ENCODE measurements at regions not wholly inside any gene's neighbourhood (a gene's known extent, or its start where the extent isn't known, plus 50 kb on each side); places are given as distances from the start of the nearest gene placed in this dataset.
"Not testable (repeated sequence)": the region's sequence is repeated elsewhere in the genome, so short reads cannot be mapped to it uniquely, and the experiment has no call there.

DNA sequence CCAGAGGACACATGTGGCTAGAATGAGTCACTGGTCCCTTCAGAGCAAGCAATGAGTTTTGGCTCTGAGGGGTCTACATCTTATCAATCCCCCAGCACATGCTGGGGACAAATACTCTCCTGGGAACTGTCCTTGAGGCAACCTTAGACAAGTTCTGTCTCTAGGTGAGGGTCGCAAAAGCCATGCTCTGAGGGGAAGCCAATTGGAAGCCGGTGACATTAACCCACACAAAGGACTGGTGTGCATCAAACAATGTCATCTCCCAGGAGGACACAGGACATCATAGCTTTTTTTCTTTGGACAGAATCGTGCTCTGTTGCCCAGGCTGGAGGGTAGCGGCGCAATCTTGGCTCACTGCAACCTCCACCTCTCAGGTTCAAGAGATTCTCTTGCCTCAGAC lies 111.6 kb upstream of the ZNF722 start:
- Histone ChIP-seq H3K4me3 (ENCODE audit: low read depth, low read length, poor library complexity, severe bottlenecking) (no peak overlapping the region), H3K9me3 (ENCODE audit: low read depth, low read length, poor library complexity, severe bottlenecking) (peaks cover 32% of the 10 kb centered on the region), H3K27ac (ENCODE audit: low read depth, low read length, poor library complexity, severe bottlenecking) (no peak overlapping the region), H3K4me1 (ENCODE audit: insufficient read depth, low read length, poor library complexity, severe bottlenecking) (no peaks in the 10 kb centered on the region), H3K27me3 (replicated peaks; ENCODE audit: insufficient read depth, low read depth, low read length, poor library complexity) (no peaks in the 10 kb centered on the region), H3K36me3 (ENCODE audit: insufficient read depth, low read length, poor library complexity, severe bottlenecking) (no peaks in the 10 kb centered on the region)
- no peak for DNase-seq (ENCODE audit: low spot score)
- intact Hi-C loops (cut with micrococcal nuclease; ENCODE audit: unreplicated experiment): no loop called here
- POLR2A ChIA-PET (ENCODE audit: low non-redundant PET): no interaction called here
- no peak for TF ChIP-seq EZH2 (IDR thresholded peaks at IDR 0.05; ENCODE audit: borderline replicate concordance, low read depth, low read length, poor library complexity, severe bottlenecking)
- TF ChIP-seq, protein P1, sequence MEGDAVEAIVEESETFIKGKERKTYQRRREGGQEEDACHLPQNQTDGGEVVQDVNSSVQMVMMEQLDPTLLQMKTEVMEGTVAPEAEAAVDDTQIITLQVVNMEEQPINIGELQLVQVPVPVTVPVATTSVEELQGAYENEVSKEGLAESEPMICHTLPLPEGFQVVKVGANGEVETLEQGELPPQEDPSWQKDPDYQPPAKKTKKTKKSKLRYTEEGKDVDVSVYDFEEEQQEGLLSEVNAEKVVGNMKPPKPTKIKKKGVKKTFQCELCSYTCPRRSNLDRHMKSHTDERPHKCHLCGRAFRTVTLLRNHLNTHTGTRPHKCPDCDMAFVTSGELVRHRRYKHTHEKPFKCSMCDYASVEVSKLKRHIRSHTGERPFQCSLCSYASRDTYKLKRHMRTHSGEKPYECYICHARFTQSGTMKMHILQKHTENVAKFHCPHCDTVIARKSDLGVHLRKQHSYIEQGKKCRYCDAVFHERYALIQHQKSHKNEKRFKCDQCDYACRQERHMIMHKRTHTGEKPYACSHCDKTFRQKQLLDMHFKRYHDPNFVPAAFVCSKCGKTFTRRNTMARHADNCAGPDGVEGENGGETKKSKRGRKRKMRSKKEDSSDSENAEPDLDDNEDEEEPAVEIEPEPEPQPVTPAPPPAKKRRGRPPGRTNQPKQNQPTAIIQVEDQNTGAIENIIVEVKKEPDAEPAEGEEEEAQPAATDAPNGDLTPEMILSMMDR (conservative IDR thresholded peaks at IDR 0.05; ENCODE audit: low read depth, low read length): no peak
- CTCF ChIA-PET: no interaction called here
- no TSS peak for BruUV-seq (replicated peaks)

DNA sequence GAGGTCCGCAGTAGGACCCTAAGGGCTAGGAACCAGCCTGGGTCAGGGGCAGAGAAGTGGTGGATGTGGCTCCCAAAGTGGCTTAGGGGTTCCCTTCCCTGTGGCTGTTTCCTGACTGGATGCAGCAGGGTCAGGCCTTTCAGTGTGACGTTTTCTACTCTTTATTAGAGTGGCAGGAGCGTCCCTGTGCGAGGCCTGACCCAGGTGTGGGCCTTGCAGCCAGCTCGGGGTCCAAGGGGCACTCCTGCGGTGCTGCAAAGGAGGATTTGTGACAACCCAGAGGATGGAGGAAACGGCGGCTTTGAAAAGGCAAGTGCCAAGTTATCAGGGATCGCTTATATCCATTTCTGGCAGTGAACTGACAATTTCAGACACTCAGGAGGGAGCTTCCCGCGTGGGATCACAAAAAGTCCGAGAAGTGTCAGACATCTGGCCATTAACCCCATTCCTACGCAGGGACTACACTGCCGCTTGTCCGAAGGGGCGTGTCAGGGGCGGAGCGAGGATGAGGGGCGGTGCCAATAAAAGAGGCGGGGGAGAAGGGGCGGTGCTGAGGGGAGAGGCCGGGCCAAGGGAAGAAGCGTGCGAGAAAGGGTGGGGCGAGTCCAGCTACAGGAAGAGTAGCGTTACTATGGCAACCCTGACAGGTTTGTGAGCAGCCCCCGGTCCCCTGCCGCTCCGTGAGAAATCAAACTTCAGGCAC lies 98.8 kb upstream of the ZNF722 start:
- no peak for DNase-seq (ENCODE audit: low spot score)
- H3K4me3 ChIP-seq (ENCODE audit: low read depth, low read length, poor library complexity, severe bottlenecking): no peak overlapping the region

DNA sequence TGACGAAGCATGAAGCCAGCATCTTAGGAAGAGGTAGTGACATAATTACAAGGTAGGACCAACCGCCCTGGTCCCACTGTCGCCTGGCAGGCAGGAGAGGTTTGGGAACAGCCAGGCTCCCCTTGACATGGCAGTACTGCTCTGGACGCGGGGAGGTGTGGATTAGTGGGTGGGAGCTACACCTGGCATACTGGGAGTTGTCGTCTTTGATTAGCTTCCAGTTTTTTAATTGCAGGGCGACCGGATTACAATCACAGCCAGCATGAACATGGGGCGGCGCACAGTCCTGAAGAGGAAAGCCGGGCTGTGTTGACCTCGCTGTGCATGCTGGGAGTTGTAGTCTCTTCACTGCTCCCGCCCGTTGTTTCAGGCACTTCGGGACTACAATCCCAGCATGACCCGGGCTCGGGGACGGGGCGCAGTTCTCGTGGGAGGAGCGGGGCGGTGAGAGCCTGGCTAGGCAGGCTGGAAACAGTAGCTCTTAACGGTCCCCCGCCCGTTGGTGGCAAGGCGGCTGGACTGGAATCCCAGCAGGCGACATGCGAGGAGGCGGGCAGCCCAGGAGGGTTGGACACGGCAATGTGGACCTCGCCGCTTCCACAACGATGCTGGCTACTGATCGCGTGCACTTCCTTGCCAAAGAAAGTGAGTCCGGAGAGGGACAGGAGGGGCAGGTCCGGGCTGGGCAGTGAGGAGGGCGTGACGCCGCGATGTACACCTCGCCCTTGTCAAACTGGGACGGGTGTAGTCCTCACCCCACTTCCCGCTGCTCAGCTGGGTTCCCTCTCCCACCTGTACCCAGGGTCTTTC lies 98.0 kb upstream of the ZNF722 start:
- CTCF ChIA-PET: no interaction called here
- BruUV-seq (replicated peaks): no TSS peak

More for the DNA sequence above, 98.8 kb upstream of the ZNF722 start:
- Histone ChIP-seq H3K27ac (ENCODE audit: low read depth, low read length, poor library complexity, severe bottlenecking) (no peak overlapping the region), H3K36me3 (ENCODE audit: insufficient read depth, low read length, poor library complexity, severe bottlenecking) (no peaks in the 10 kb centered on the region), H3K4me1 (ENCODE audit: insufficient read depth, low read length, poor library complexity, severe bottlenecking) (no peaks in the 10 kb centered on the region), H3K9me3 (ENCODE audit: low read depth, low read length, poor library complexity, severe bottlenecking) (peaks cover 38% of the 10 kb centered on the region), H3K27me3 (replicated peaks; ENCODE audit: insufficient read depth, low read depth, low read length, poor library complexity) (no peaks in the 10 kb centered on the region)
- TF ChIP-seq, protein P1 (conservative IDR thresholded peaks at IDR 0.05; ENCODE audit: low read depth, low read length): no peak
- no peak for TF ChIP-seq EZH2 (IDR thresholded peaks at IDR 0.05; ENCODE audit: borderline replicate concordance, low read depth, low read length, poor library complexity, severe bottlenecking)
- BruUV-seq (replicated peaks): no TSS peak
- ChIA-PET POLR2A (ENCODE audit: low non-redundant PET) (no interaction called here), CTCF (no interaction called here)
- intact Hi-C loops (cut with micrococcal nuclease; ENCODE audit: unreplicated experiment): no loop called here

DNA sequence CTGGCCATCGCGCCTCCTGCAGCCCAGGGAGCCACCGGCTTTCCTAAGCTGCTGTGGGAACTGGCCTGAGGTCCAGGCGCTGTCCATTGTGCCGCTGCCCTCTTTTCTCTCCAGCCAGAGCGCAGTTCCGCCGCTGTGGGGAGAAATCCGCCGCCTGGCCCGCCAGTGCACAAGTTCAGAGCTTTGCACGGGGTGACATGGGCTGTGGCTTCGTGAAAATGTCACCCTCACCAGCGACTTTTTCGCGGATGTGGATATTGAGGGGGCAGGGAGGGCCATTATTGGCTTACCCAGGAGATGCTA lies 97.5 kb upstream of the ZNF722 start:
- peaks cover 38% of the 10 kb centered on the region for H3K9me3 ChIP-seq (ENCODE audit: low read depth, low read length, poor library complexity, severe bottlenecking)

More for the DNA sequence above, 98.0 kb upstream of the ZNF722 start:
- Histone ChIP-seq H3K4me1 (ENCODE audit: insufficient read depth, low read length, poor library complexity, severe bottlenecking) (no peaks in the 10 kb centered on the region), H3K9me3 (ENCODE audit: low read depth, low read length, poor library complexity, severe bottlenecking) (peaks cover 38% of the 10 kb centered on the region), H3K27ac (ENCODE audit: low read depth, low read length, poor library complexity, severe bottlenecking) (no peak overlapping the region), H3K4me3 (ENCODE audit: low read depth, low read length, poor library complexity, severe bottlenecking) (no peak overlapping the region), H3K27me3 (replicated peaks; ENCODE audit: insufficient read depth, low read depth, low read length, poor library complexity) (no peaks in the 10 kb centered on the region), H3K36me3 (ENCODE audit: insufficient read depth, low read length, poor library complexity, severe bottlenecking) (no peaks in the 10 kb centered on the region)
- intact Hi-C loops (cut with micrococcal nuclease; ENCODE audit: unreplicated experiment): no loop called here
- TF ChIP-seq, protein P1 (conservative IDR thresholded peaks at IDR 0.05; ENCODE audit: low read depth, low read length): no peak
- no peak for TF ChIP-seq EZH2 (IDR thresholded peaks at IDR 0.05; ENCODE audit: borderline replicate concordance, low read depth, low read length, poor library complexity, severe bottlenecking)
- POLR2A ChIA-PET (ENCODE audit: low non-redundant PET): no interaction called here
- DNase-seq (ENCODE audit: low spot score): no peak

More for the DNA sequence above, 97.5 kb upstream of the ZNF722 start:
- H3K36me3 ChIP-seq (ENCODE audit: insufficient read depth, low read length, poor library complexity, severe bottlenecking); H3K27ac ChIP-seq (ENCODE audit: low read depth, low read length, poor library complexity, severe bottlenecking); POLR2A ChIA-PET (ENCODE audit: low non-redundant PET); H3K4me1 ChIP-seq (ENCODE audit: insufficient read depth, low read length, poor library complexity, severe bottlenecking); BruUV-seq (replicated peaks); intact Hi-C loops (cut with micrococcal nuclease; ENCODE audit: unreplicated experiment); CTCF ChIA-PET; H3K4me3 ChIP-seq (ENCODE audit: low read depth, low read length, poor library complexity, severe bottlenecking); DNase-seq (ENCODE audit: low spot score); H3K27me3 ChIP-seq (replicated peaks; ENCODE audit: insufficient read depth, low read depth, low read length, poor library complexity): not testable (repeated sequence)
